NCI-H510A (cell line): ENCODE measurements at regions not wholly inside any gene's neighbourhood (a gene's known extent, or its start where the extent isn't known, plus 50 kb on each side); places are given as distances from the start of the nearest gene placed in this dataset.

ENCODE experiments used
- DNase-seq: peaks from one replicate; lab custom pipeline; 2025; lab: John Stamatoyannopoulos, UW

GRCh38 chr13:64909184-64909583 lies 2321.0 kb downstream of the PCDH9 start:
- DNase-seq = no peak

- no peak for DNase-seq
Measured at GRCh38 chr13:64900039-64900438, 2330.1 kb downstream of the PCDH9 start.

GRCh38 chr13:64884976-64885375 lies 2345.2 kb downstream of the PCDH9 start:
- no peak for DNase-seq

- DNase-seq = no peak
Measured at GRCh38 chr13:64877176-64877575, 2353.0 kb downstream of the PCDH9 start.

GRCh38 chr13:64871742-64872141 lies 2358.4 kb downstream of the PCDH9 start:
- DNase-seq = no peak

GRCh38 chr13:64869539-64869938 lies 2360.6 kb downstream of the PCDH9 start:
- DNase-seq = no peak

GRCh38 chr13:64867856-64868255 lies 2362.3 kb downstream of the PCDH9 start:
- DNase-seq = no peak

- DNase-seq = no peak
Measured at GRCh38 chr13:64866331-64866730, 2363.8 kb downstream of the PCDH9 start.

- DNase-seq = no peak
Measured at GRCh38 chr13:64855506-64855905, 2374.6 kb downstream of the PCDH9 start.

- no peak for DNase-seq
Measured at GRCh38 chr13:64850017-64850416, 2380.1 kb downstream of the PCDH9 start.

- DNase-seq = no peak
Measured at GRCh38 chr13:64849196-64849595, 2380.9 kb downstream of the PCDH9 start.

GRCh38 chr13:64847767-64848166 lies 2382.4 kb downstream of the PCDH9 start:
- DNase-seq = no peak

GRCh38 chr13:64845110-64845509 lies 2385.0 kb downstream of the PCDH9 start:
- no peak for DNase-seq

- DNase-seq = no peak
Measured at GRCh38 chr13:64819081-64819480, 2411.1 kb downstream of the PCDH9 start.

GRCh38 chr13:64817691-64818090 lies 2412.4 kb downstream of the PCDH9 start:
- no peak for DNase-seq

GRCh38 chr13:64810750-64811149 lies 2419.4 kb downstream of the PCDH9 start:
- DNase-seq = no peak

GRCh38 chr13:64808704-64809103 lies 2421.4 kb downstream of the PCDH9 start:
- DNase-seq = no peak

- no peak for DNase-seq
Measured at GRCh38 chr13:64801768-64802167, 2428.4 kb downstream of the PCDH9 start.

- no peak for DNase-seq
Measured at GRCh38 chr13:64798422-64798821, 2431.7 kb downstream of the PCDH9 start.

- no peak for DNase-seq
Measured at GRCh38 chr13:64793592-64793991, 2436.5 kb downstream of the PCDH9 start.

- no peak for DNase-seq
Measured at GRCh38 chr13:64793131-64793530, 2437.0 kb downstream of the PCDH9 start.

- DNase-seq = no peak
Measured at GRCh38 chr13:64791373-64791772, 2438.8 kb downstream of the PCDH9 start.

- DNase-seq = no peak
Measured at GRCh38 chr13:64782466-64782865, 2447.7 kb downstream of the PCDH9 start.

GRCh38 chr13:64778002-64778401 lies 2452.1 kb downstream of the PCDH9 start:
- no peak for DNase-seq

GRCh38 chr13:64774915-64775314 lies 2455.2 kb downstream of the PCDH9 start:
- no peak for DNase-seq
